ENCODE measurements at regions not wholly inside any gene's neighbourhood (a gene's known extent, or its start where the extent isn't known, plus 50 kb on each side); places are given as distances from the start of the nearest gene placed in this dataset.

GRCh38 chr6:87949194-87949593 lies 98.4 kb upstream of the SPACA1 start:
- H3K4me1 Mint-ChIP-seq (ENCODE audit: low read depth in 2 of 2), result peaks cover 3 to 4% of the 10 kb centered on the region in 2 donors
- H3K27ac Mint-ChIP-seq, result peak overlapping the region in 1 of 2 donors; percentile 25
- no peaks in the 10 kb centered on the region for H3K36me3 Mint-ChIP-seq (ENCODE audit: insufficient read depth)
- DNase-seq (no peak), ATAC-seq (replicated peaks) (no peak)
- H3K9me3 Mint-ChIP-seq, result no peaks in the 10 kb centered on the region
- peaks cover 22 to 27% of the 10 kb centered on the region in 2 donors for H3K27me3 Mint-ChIP-seq
- no peak overlapping the region for H3K4me3 Mint-ChIP-seq

- peaks cover 3 to 4% of the 10 kb centered on the region in 2 donors for H3K4me1 Mint-ChIP-seq (ENCODE audit: low read depth in 2 of 2)
- ATAC-seq (replicated peaks) (no peak), DNase-seq (no peak)
- no peaks in the 10 kb centered on the region for H3K36me3 Mint-ChIP-seq (ENCODE audit: insufficient read depth)
- no peak overlapping the region for H3K27ac Mint-ChIP-seq
- H3K27me3 Mint-ChIP-seq, result peaks cover 43 to 49% of the 10 kb centered on the region in 2 donors
- no peak overlapping the region for H3K4me3 Mint-ChIP-seq
- H3K9me3 Mint-ChIP-seq, result no peaks in the 10 kb centered on the region
Measured at GRCh38 chr6:87946669-87947068, 101.0 kb upstream of the SPACA1 start.

GRCh38 chr6:87945966-87946365 lies 101.7 kb upstream of the SPACA1 start:
- Mint-ChIP-seq H3K4me3 (no peak overlapping the region), H3K9me3 (no peaks in the 10 kb centered on the region), H3K4me1 (ENCODE audit: low read depth in 2 of 2) (peaks cover 3 to 4% of the 10 kb centered on the region in 2 donors), H3K36me3 (ENCODE audit: insufficient read depth) (no peaks in the 10 kb centered on the region), H3K27ac (no peak overlapping the region), H3K27me3 (peaks cover 50 to 53% of the 10 kb centered on the region in 2 donors)
- DNase-seq (no peak), ATAC-seq (replicated peaks) (no peak)

- no peaks in the 10 kb centered on the region for H3K36me3 Mint-ChIP-seq (ENCODE audit: insufficient read depth)
Measured at GRCh38 chr6:87945181-87945580, 102.5 kb upstream of the SPACA1 start.

GRCh38 chr6:87944541-87944954 lies 103.1 kb upstream of the SPACA1 start:
- DNase-seq (no peak), ATAC-seq (replicated peaks) (peak; percentile 33)
- peaks cover 42 to 57% of the 10 kb centered on the region in 2 donors for H3K27me3 Mint-ChIP-seq
- H3K4me1 Mint-ChIP-seq (ENCODE audit: low read depth in 2 of 2), result peaks cover 3 to 4% of the 10 kb centered on the region in 2 donors
- H3K9me3 Mint-ChIP-seq, result no peaks in the 10 kb centered on the region
- no peaks in the 10 kb centered on the region for H3K36me3 Mint-ChIP-seq (ENCODE audit: insufficient read depth)
- no peak overlapping the region for H3K4me3 Mint-ChIP-seq
- H3K27ac Mint-ChIP-seq, result no peak overlapping the region

More at GRCh38 chr6:87945181-87945580, 102.5 kb upstream of the SPACA1 start:
- DNase-seq (no peak), ATAC-seq (replicated peaks) (no peak)
- peaks cover 3 to 4% of the 10 kb centered on the region in 2 donors for H3K4me1 Mint-ChIP-seq (ENCODE audit: low read depth in 2 of 2)
- no peaks in the 10 kb centered on the region for H3K9me3 Mint-ChIP-seq
- peaks cover 44 to 55% of the 10 kb centered on the region in 2 donors for H3K27me3 Mint-ChIP-seq
- H3K4me3 Mint-ChIP-seq, result no peak overlapping the region
- H3K27ac Mint-ChIP-seq, result no peak overlapping the region

- Mint-ChIP-seq H3K4me1 (ENCODE audit: low read depth in 2 of 2) (peaks cover 3 to 4% of the 10 kb centered on the region in 2 donors), H3K36me3 (ENCODE audit: insufficient read depth) (no peaks in the 10 kb centered on the region), H3K9me3 (no peaks in the 10 kb centered on the region), H3K27ac (no peak overlapping the region), H3K4me3 (no peak overlapping the region), H3K27me3 (peaks cover 42 to 52% of the 10 kb centered on the region in 2 donors)
- DNase-seq (no peak), ATAC-seq (replicated peaks) (no peak)
Measured at GRCh38 chr6:87943191-87943590, 104.5 kb upstream of the SPACA1 start.

GRCh38 chr6:87941556-87942358 lies 105.9 kb upstream of the SPACA1 start:
- ATAC-seq (replicated peaks), result no peak
- peaks cover 3 to 4% of the 10 kb centered on the region in 2 donors for H3K4me1 Mint-ChIP-seq (ENCODE audit: low read depth in 2 of 2)
- peaks cover 34 to 43% of the 10 kb centered on the region in 2 donors for H3K27me3 Mint-ChIP-seq
- no peak overlapping the region for H3K4me3 Mint-ChIP-seq
- H3K36me3 Mint-ChIP-seq (ENCODE audit: insufficient read depth), result no peaks in the 10 kb centered on the region
- no peak overlapping the region for H3K27ac Mint-ChIP-seq
- H3K9me3 Mint-ChIP-seq, result no peaks in the 10 kb centered on the region
- no peak for DNase-seq

GRCh38 chr6:87939776-87940175 lies 107.9 kb upstream of the SPACA1 start:
- no peak for ATAC-seq (replicated peaks)
- DNase-seq, result no peak
- Mint-ChIP-seq H3K4me1 (ENCODE audit: low read depth in 2 of 2) (peaks cover 3 to 4% of the 10 kb centered on the region in 2 donors), H3K27ac (no peak overlapping the region), H3K27me3 (peaks cover 39 to 42% of the 10 kb centered on the region in 2 donors), H3K4me3 (no peak overlapping the region), H3K36me3 (ENCODE audit: insufficient read depth) (no peaks in the 10 kb centered on the region), H3K9me3 (no peaks in the 10 kb centered on the region)

- DNase-seq (no peak), ATAC-seq (replicated peaks) (no peak)
- Mint-ChIP-seq H3K27me3 (peaks cover 27 to 36% of the 10 kb centered on the region in 2 donors), H3K4me1 (ENCODE audit: low read depth in 2 of 2) (no peaks in the 10 kb centered on the region), H3K27ac (no peak overlapping the region), H3K9me3 (no peaks in the 10 kb centered on the region), H3K4me3 (no peak overlapping the region), H3K36me3 (ENCODE audit: insufficient read depth) (no peaks in the 10 kb centered on the region)
Measured at GRCh38 chr6:87938287-87938686, 109.4 kb upstream of the SPACA1 start.

GRCh38 chr6:87936065-87936464 lies 111.6 kb upstream of the SPACA1 start:
- ATAC-seq (replicated peaks) (no peak), DNase-seq (no peak)
- no peaks in the 10 kb centered on the region for H3K4me1 Mint-ChIP-seq (ENCODE audit: low read depth in 2 of 2)
- no peak overlapping the region for H3K27ac Mint-ChIP-seq
- H3K36me3 Mint-ChIP-seq (ENCODE audit: insufficient read depth), result no peaks in the 10 kb centered on the region
- peaks cover 7 to 16% of the 10 kb centered on the region in 2 donors for H3K27me3 Mint-ChIP-seq
- H3K4me3 Mint-ChIP-seq, result no peak overlapping the region
- H3K9me3 Mint-ChIP-seq, result no peaks in the 10 kb centered on the region

GRCh38 chr6:87935196-87935595 lies 112.4 kb upstream of the SPACA1 start:
- H3K4me1 Mint-ChIP-seq (ENCODE audit: low read depth in 2 of 2), result no peaks in the 10 kb centered on the region
- ATAC-seq (replicated peaks) (no peak), DNase-seq (no peak)
- no peaks in the 10 kb centered on the region for H3K9me3 Mint-ChIP-seq
- H3K4me3 Mint-ChIP-seq, result no peak overlapping the region
- peaks cover 6 to 15% of the 10 kb centered on the region in 2 donors for H3K27me3 Mint-ChIP-seq
- no peaks in the 10 kb centered on the region for H3K36me3 Mint-ChIP-seq (ENCODE audit: insufficient read depth)
- H3K27ac Mint-ChIP-seq, result no peak overlapping the region

GRCh38 chr6:87932361-87932760 lies 115.3 kb upstream of the SPACA1 start:
- Mint-ChIP-seq H3K27me3 (peaks cover 6 to 10% of the 10 kb centered on the region in 2 donors), H3K27ac (no peak overlapping the region), H3K4me3 (no peak overlapping the region), H3K9me3 (no peaks in the 10 kb centered on the region), H3K4me1 (ENCODE audit: low read depth in 2 of 2) (peaks cover 6% of the 10 kb centered on the region in 2 donors), H3K36me3 (ENCODE audit: insufficient read depth) (no peaks in the 10 kb centered on the region)
- DNase-seq (no peak), ATAC-seq (replicated peaks) (no peak)

GRCh38 chr6:87929843-87930288 lies 117.8 kb upstream of the SPACA1 start:
- Mint-ChIP-seq H3K9me3 (no peaks in the 10 kb centered on the region), H3K4me3 (no peak overlapping the region), H3K36me3 (ENCODE audit: insufficient read depth) (no peaks in the 10 kb centered on the region), H3K4me1 (ENCODE audit: low read depth in 2 of 2) (peaks cover 18 to 19% of the 10 kb centered on the region in 2 donors), H3K27ac (no peak overlapping the region), H3K27me3 (no peaks in the 10 kb centered on the region)
- ATAC-seq (replicated peaks) (peak; percentile 38), DNase-seq (peak; percentile 25 to 29 (median 26))

- no peaks in the 10 kb centered on the region for H3K36me3 Mint-ChIP-seq (ENCODE audit: insufficient read depth)
- no peaks in the 10 kb centered on the region for H3K9me3 Mint-ChIP-seq
- no peak for DNase-seq
- H3K27me3 Mint-ChIP-seq, result no peaks in the 10 kb centered on the region
- ATAC-seq (replicated peaks), result no peak
- H3K27ac Mint-ChIP-seq, result peak overlapping the region in 1 of 2 donors; percentile 27
- H3K4me3 Mint-ChIP-seq, result no peak overlapping the region
- peaks cover 37 to 38% of the 10 kb centered on the region in 2 donors for H3K4me1 Mint-ChIP-seq (ENCODE audit: low read depth in 2 of 2)
Measured at GRCh38 chr6:87926687-87927086, 121.0 kb upstream of the SPACA1 start.

Measured in effector memory CD8-positive, alpha-beta T cell (primary cell).